Activated T-cell treated with anti-CD3 and anti-CD28 coated beads for 48 hours (primary cell): ENCODE measurements at regions not wholly inside any gene's neighbourhood (a gene's known extent, or its start where the extent isn't known, plus 50 kb on each side); places are given as distances from the start of the nearest gene placed in this dataset.
"Not testable (repeated sequence)": the region's sequence is repeated elsewhere in the genome, so short reads cannot be mapped to it uniquely, and the experiment has no call there.

ENCODE experiments used
- DNase-seq: peaks from one replicate; pipeline ENCODE4 v3.0.0-alpha.2; 2020; ENCODE audit warnings: low read depth

DNA sequence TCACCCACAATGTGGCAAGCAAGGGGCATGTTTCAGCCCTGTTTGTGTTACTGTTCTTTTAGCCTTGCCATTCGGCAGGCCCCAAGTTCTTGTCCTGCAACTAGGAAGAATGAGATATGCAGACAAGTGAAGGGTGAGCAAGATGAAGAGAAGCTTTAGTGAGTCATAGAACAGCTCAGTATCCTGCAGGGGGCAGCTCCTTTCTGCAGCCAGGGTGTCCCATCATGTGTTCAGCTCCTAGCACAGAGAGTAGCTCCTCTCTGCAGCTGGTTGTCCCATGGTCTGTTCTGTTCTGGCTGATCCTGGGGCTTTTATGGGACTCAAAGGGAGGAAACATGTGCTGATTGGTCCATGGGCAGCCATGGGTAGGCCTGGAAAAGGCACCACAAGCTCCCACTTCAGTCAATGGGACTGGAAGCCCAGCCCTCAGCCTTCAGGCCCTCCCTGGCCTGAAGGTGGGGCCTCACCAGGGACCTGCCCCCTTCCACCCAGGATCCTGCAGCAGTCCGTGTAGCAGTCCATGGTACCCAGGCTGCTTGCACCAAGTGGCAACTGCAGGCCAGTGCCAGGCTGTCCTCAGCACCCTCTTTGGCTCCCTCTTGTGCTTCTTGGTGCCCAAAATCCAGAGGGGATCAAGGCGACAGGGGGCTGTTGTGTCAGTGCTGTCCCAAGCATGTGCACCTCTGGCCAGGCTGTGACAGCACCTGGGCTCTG lies 326.4 kb downstream of the NR4A2 start:
- DNase-seq, result no peak

- no peak for DNase-seq
These were observed 327.0 kb downstream of the NR4A2 start for GRCh38 chr2:156005531-156005930.

DNA sequence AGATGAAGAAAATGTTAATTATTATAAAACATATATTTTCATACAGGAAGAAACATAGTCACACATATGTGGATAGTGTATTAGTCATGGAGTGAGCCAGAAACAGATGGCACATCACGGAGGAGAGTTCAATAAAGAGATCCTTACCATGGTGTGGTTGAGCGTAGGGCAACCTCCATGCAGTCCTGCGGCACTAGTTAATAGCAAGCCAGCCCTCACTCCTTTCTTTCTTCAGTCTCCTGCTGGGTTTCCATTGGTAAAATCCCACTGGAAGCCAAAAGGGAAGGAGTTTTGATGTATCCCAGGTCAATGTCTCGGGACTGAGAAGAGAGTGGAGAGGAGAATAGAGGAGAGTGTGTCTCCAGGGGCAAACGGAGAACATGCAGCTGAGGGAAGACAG lies 328.1 kb downstream of the NR4A2 start:
- DNase-seq, result no peak

DNA sequence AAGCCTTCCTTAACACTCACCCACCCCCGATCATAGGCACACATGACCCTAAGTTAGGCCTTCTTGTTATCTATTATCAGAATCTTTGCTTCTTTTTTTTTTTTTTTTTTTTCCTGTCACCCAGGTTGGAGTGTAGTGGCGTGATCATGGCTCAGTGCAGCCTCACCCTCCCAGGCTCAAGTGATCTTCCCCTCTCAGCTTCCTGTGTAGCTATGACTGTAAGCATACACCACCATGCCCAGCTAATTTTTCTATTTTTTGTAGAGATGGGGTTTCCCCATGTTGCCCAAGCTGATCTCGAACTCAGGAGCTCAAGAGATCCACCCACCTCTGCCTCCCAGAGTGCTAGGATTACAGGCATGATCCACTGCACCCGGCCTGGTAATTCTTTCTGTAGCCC lies 328.7 kb downstream of the NR4A2 start:
- DNase-seq, result no peak

DNA sequence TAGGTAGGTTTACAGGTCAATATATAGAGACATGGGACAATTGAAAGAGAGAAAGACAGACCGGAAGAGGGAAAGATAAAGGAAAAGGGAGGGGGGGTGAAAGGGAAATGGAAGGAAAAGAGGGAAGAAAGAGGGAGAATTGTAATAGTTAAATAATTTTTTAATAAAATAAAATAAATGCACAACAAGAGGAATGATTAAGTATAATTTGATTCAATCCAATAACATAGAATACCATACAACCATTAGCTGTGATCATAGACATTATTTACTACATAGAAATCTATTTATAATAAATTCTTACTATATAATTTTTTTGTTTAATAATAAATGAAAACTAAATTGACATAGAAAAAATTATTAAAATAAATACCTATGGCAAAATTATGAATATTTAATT lies 330.7 kb downstream of the NR4A2 start:
- no peak for DNase-seq

- no peak for DNase-seq
These were observed 335.0 kb downstream of the NR4A2 start for GRCh38 chr2:155997538-155997937.

- DNase-seq, result no peak
These were observed 338.2 kb downstream of the NR4A2 start for GRCh38 chr2:155994315-155994714.

- DNase-seq, result no peak
These were observed 348.7 kb downstream of the NR4A2 start for GRCh38 chr2:155983845-155984244.

- DNase-seq, result no peak
These were observed 350.4 kb downstream of the NR4A2 start for GRCh38 chr2:155982135-155982534.

- DNase-seq, result no peak
These were observed 351.5 kb downstream of the NR4A2 start for GRCh38 chr2:155980941-155981560.

DNA sequence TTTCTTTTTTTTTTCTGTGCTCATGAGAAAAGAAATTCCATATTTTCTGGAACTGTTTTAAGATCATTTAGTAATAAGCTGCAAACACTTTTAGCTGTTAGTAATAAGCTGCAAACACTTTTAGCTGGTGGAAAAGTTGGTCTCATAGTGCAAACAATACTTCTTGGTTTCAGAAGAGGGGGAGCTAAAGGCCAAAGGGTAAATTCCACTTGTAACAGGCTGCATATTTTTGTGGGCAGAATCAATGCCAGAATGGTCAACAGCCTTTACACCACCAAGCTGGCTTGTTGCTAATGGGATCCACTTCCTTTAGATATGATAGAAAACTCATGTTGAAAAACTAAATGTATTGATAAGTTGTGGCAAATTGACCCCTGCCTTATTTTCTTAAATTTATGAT lies 356.8 kb downstream of the NR4A2 start:
- no peak for DNase-seq

GRCh38 chr2:155972916-155973315 lies 359.6 kb downstream of the NR4A2 start:
- DNase-seq, result no peak

- DNase-seq, result not testable (repeated sequence)
These were observed 366.5 kb downstream of the NR4A2 start for GRCh38 chr2:155966064-155966471.

DNA sequence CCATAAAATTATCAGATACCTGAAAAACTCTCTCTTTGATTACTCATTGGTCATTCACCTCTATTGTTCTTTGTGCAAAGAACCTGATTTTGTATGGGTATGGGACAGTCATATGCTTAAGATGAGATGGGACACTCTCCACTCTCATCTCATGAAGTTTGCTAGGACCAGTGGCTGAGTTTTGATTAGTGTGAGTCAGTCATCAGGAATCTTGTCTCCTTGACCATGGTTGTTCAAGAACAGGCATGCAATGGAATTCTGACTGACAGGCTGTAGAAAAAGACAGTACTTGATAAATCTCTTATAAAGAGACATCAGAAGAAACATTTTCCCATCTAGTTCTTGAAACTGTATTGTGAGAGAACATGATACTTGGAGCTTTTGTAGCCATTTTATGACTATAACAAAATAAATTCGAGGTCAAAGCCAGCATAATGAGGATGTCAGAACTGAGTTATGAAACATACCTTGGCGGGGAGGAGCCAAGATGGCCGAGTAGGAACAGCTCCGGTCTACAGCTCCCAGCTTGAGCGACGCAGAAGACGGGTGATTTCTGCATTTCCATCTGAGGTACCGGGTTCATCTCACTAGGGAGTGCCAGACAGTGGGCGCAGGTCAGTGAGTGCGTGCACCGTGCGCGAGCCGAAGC lies 367.0 kb downstream of the NR4A2 start:
- DNase-seq, result no peak

- no peak for DNase-seq
These were observed 370.9 kb downstream of the NR4A2 start for GRCh38 chr2:155961641-155962040.

- DNase-seq, result no peak
These were observed 373.7 kb downstream of the NR4A2 start for GRCh38 chr2:155958834-155959233.

DNA sequence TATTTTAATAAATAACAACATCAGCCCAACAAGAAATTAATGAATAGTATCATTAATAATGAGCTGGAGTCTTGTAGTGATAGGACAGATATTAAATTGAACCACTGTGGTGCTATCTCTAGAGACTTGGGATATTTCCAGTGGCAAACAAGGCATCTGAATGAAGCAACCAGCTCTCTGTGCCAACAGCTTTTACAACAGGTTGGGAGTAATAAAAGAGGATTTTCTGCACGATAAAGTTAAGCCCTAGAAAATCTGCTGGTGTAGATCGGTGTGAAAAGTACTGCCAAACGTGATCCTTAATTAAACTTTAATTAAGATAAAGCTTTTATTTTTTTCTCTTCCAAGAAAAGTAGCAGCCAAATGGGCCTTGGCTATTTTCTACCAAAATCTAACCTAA lies 385.5 kb downstream of the NR4A2 start:
- no peak for DNase-seq

DNA sequence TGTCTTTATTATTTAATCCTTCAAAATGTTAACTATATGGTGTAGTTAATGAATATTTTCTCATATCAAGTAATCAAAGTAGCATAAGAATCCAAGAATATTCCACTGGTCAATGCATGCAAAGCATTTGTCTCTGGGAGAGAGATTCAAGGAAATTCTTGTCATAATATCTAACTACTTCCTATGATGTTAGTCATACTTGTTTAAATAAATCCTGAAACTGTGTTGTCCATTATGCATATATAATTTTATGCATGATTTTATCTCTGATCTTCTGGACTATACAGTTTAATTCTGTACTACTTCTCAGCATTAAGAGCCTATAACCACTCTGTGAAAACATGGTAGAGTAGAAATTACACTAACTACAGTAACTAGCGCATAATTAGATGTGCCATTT lies 388.3 kb downstream of the NR4A2 start:
- no peak for DNase-seq

DNA sequence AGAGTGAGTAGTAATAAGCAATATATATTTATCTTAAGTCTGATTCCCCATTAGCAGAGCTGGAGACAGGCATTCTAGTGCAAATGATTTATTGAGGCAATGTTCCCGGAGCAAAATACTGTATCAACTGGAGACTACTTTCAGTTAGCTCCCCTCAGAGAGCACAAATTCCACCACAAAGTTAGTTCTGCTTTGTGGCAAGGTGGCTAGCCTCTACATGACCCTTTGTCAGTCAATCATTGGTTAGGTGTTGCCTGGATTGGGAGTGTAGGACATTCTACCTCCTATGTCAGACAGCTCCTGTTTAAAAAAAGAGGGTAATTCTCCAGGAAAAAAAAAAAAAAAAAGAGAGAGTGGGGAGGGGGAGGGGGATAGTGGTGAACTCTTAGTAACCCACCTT lies 402.2 kb downstream of the NR4A2 start:
- no peak for DNase-seq

GRCh38 chr2:155917380-155917779 lies 415.1 kb downstream of the NR4A2 start:
- DNase-seq, result no peak

DNA sequence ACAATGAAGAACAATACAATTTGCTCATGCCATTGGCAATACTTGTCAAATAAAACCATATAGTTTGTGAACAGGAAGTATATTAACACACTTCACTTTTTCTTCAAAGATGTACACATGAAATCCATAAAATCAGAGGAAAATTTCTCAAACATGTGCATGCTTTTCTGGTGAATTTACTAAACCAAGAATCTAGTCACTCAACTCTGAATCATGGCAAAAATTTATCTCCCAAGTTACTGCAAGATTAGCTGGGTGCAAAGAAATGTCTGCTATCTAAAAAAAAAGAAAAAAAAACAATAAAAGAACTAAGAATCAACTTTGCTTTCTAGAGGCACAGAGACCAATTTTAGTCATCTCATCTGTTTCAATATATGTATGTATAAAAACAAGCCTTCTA lies 419.2 kb downstream of the NR4A2 start:
- DNase-seq, result no peak

DNA sequence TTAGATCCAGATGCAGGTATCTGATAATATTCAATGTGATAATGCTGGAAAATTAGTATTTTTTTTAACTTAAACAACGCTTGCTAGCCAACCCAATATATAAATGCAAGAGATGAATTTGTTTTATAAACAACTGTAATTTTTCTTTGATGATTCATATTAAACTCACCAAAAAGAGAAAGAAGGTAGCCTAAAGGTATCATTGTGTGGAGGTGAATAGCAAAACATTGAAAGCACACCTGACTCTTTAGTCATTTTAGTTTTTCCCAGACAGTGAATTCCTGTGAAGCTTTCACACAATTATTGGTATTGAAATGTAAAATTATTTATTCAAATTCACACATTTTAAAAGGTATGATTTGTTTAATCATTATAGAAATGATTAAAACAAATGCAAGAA lies 424.0 kb downstream of the NR4A2 start:
- DNase-seq, result no peak

DNA sequence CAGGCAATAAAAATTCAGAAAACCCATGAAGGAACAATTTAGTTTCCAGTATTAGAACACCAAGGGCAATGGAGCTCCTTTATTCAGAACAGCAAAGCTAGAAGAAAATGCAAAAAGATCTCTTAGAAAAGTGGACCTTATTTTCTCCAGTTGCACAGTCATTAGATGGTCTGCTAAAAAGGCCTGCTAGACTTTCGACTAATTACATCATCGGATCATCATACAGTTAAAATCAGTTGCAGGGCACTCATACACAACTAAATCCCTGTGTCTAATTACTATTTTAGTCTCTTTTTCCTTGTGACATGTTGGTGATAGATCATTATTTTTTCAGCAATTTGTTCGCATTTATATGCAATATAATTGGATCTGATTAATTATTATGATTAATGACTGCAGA lies 425.3 kb downstream of the NR4A2 start:
- no peak for DNase-seq

DNA sequence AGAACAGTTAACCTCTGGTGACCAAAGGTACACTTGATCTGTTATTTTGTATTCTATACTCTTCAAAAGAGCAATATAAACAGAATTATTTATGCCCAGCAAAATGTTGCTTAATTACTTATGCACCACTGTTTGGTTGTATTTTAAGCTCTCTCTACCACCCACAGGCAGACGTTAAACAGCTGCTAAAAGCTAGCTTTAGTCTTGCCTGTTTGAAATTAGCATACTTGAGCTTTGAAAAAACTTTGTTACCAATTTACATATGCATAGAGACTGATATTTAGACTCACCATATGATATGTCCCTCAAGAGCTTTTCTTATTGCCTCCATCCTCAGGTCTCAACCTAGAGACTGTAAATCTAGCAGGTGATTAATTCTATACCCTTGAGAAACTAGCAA lies 426.9 kb downstream of the NR4A2 start:
- no peak for DNase-seq
